Mucosa of gallbladder (tissue), 1 donor: ENCODE measurements at regions not wholly inside any gene's neighbourhood (a gene's known extent, or its start where the extent isn't known, plus 50 kb on each side); places are given as distances from the start of the nearest gene placed in this dataset.

ENCODE experiments used
- DNase-seq: peaks from one replicate; pipeline ENCODE4 v3.0.0-alpha.2; 2020; ENCODE audit warnings: low spot score
- donor health status: DM: no; HTN: no; CAD: no.

DNA sequence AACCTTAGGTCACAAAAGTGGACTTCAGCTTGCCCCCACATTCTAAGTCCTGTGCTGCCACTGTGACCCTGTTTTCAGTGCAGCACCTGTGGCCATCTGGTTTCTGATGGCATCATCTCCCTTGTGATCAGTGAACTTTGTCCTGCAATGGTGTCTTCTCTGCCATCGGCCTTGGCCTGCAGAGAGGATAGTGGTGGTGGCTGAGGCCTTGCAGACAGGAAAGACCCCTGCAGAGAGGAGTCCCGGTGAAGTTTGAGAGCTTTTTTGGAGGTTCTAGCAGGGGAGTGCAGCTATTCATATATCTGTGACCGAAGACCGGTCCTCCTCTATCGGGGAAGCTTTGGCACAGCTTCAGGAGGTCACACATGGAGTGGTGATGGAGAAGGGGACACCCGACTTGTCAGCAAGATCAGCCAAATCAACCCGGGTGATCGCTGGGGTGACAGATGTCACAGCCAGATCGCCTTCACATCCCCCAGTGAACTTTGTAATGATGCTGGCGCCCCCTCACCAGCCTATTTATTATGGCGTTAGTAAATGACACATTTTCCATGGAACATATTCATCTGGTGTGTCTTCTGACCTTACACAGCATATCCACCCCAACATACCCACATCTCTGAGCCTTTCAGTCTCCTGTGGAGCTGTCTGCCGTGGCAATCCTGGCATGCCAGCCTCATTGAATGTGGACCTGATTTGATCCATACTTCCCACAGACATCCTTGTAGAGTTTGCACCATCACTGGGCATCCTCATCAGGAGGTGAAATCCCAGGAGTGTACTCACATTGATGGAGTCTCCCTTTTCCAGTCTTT is 136.1 kb downstream of the PAPOLA start:
- DNase-seq = peak; percentile 8

DNA sequence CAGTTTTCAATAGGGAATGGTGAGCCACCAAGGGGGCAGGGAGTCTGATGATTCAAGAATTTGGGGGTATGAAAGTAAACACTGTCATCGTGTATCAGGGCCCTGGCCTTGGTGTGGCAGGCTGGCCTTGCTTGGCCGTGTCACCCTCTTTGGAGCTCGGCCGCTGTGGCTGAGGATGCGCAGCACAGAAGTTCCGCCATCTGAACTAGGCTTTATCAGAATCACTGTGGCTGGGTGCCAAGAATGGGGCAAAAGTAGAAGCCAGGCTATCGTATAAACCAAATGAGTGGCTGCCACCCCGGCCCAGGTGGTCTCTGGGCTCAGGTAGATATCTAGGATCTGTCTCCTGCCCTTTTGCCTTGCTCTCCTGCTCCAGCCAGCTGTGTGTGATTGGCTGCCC is 137.4 kb downstream of the PAPOLA start:
- peak; percentile 9 for DNase-seq

- DNase-seq = peak; percentile 8
Observed at GRCh38 chr14:96648506-96649326, 146.5 kb downstream of the PAPOLA start.

DNA sequence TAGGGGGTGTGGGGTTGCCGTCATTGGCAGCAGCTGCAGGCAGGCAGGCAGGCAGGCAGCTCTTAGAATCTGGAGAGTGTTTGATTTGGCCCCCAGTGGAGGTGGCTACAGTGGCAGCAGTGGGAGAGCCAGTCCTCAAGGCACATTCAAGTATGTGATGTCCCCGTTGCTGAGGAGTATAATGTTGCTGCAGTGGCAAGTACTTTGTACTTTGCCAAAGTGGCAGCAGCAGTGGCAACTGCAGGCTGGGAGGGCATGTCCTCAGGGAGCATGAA is 147.1 kb downstream of the PAPOLA start:
- DNase-seq = no peak

GRCh38 chr14:96653597-96653996 is 143.6 kb upstream of the VRK1 start:
- no peak for DNase-seq

GRCh38 chr14:96658611-96659010 is 138.6 kb upstream of the VRK1 start:
- DNase-seq = no peak

GRCh38 chr14:96660123-96660522 is 137.1 kb upstream of the VRK1 start:
- DNase-seq = no peak

GRCh38 chr14:96660667-96661066 is 136.5 kb upstream of the VRK1 start:
- no peak for DNase-seq

DNA sequence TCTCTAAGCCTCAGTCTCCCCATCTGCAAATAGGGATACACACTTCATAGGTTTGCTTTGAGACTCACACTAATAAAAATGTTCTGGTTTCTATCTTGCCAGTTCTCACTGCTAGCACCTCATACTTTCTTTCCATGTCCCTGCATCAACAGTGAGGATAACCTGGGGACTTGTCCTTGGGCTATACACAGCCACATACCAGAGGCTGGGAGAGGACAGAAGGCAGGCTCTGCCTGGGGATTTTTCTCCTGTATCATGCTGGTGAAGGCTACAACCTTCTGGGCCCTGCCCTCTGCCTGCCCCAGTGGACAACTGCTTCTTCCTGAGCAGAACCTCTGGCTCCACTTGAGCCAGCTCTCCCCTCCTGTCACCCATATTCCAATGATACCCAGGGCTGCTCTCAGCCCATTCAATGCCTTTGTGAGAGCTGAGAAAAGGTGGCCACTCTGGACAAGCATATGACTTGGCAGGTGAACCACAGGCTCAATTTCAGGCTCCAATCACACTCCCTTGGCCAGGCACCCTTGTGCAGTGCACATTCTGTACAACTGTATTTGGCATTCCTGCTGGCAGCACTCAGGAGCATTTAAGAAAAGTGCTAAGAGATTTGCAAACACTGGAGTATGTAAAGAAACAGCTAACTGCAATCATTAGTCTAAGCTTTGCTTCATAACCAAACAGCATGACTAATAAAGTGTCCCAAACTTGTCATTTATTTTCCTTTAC is 135.8 kb upstream of the VRK1 start:
- no peak for DNase-seq

DNA sequence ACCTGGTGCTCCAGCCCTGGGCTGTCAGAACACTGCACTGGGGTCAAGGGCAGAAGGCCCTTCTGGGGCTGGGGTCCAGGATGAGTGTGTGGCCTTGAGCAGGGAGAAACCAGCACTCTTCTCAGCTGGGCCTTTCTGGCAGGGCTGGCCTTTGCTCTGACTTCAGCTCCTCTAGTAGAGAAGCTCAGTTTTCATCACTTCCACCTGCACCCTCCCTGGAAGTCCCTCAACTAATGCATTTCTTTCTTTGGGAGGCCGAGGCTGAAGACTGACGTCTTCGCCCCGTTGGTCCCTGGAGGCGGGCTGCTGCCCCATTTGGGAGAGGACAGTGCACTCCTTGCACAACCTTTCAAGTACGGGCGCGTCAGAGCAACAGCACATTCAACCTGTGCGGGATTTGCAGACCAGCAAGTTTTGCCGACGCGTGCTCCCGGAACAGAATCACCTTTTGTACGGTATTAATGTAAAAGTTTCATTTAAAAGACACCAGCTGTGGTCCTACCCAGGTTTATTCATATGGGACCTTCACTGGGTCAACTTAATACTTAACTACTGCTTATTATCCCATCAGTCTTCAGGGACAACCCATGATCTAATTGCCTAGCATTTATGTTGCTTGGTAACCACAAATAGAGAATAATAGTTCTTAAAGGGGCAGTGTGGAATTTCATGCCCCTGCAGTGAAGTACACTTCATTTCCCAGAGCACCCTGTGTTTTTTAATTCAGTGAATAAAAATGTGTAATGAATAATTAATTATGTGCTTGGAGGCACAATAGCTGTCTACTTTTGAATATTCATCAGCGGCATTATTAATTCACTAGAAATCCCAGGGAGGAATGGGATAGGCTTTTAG is 134.8 kb upstream of the VRK1 start:
- DNase-seq = no peak

DNA sequence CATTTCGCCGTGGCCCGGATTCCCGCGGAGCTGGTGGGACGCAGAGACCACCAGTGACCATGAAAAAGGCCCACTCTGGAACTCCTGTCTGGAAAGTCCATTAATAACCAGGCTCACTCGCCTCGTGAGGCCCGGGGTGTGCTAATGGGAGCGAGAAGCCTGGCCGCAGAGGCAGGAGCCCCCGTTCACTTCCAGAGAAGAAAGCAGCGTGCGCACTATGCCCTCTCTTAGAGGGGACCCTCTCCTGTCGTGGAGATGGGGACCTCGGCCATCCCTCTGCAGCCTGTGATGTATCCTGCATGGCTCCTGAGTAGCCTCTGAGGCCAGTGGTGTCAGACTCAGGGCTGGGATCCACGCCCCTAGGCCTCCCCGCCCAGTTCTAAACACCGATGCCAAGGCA is 134.1 kb upstream of the VRK1 start:
- no peak for DNase-seq

GRCh38 chr14:96663491-96664067 is 133.6 kb upstream of the VRK1 start:
- no peak for DNase-seq

DNA sequence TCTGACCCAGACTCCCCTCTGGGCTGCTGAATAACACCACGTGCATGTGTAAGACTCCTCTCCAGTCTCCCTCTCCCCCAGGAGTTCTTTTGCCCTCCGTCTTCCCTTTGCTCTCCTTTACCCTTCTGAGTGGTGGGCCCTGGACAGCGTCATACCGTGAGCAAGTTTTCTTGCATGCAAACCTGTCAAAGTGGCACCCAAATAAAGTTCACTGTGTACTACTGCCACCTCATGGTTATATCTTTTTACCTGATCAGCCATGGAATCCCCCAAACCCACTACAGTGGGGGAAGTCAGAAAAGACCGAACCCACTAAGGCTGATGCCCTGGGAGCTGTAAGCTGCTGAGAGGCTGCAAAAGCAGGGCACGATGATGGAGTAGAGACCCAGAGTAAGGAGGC is 131.1 kb upstream of the VRK1 start:
- DNase-seq = no peak

DNA sequence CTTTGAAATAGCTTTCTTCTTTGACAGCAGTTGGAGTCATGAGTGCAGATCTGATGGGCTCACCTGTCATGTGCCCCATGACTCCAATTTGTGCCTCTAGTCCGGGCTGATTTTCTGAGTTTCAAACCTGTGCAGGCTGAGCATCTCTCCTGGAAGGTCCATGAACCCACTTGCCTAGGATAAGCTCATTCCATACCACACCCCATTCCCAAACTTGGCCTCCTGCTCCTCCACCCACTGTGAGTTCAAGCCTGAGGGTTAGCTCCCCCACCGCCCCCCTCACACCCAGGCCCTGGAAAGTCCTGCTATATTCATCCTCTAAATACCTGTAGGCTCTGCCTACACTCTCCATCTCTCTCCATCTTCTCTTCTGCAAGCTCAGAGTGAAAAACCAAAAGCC is 126.8 kb upstream of the VRK1 start:
- no peak for DNase-seq

GRCh38 chr14:96671218-96671617 is 126.0 kb upstream of the VRK1 start:
- no peak for DNase-seq

GRCh38 chr14:96673706-96674105 is 123.5 kb upstream of the VRK1 start:
- no peak for DNase-seq

- no peak for DNase-seq
Observed at GRCh38 chr14:96674121-96674520, 123.1 kb upstream of the VRK1 start.

GRCh38 chr14:96676166-96676565 is 121.0 kb upstream of the VRK1 start:
- no peak for DNase-seq

- DNase-seq = no peak
Observed at GRCh38 chr14:96681829-96682228, 115.4 kb upstream of the VRK1 start.

DNA sequence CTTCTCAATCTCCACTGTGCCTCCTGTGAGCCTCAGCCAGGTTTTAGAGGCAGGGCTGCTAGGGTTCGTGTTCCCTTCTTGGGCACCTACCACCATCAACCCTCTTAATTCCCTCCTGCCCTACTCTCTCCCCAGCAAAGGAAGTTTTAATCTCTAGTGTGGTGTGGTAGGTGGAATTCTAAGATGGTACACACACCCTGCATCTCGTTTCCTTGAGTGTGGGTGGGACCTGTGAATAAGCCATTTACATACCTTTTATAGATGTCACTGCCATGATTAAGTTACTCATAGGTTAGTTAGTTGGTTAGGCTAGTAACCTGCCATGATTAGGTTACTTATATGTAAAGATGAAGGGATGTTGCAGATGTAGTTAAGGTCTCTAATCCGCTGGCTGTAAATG is 114.8 kb upstream of the VRK1 start:
- no peak for DNase-seq

DNA sequence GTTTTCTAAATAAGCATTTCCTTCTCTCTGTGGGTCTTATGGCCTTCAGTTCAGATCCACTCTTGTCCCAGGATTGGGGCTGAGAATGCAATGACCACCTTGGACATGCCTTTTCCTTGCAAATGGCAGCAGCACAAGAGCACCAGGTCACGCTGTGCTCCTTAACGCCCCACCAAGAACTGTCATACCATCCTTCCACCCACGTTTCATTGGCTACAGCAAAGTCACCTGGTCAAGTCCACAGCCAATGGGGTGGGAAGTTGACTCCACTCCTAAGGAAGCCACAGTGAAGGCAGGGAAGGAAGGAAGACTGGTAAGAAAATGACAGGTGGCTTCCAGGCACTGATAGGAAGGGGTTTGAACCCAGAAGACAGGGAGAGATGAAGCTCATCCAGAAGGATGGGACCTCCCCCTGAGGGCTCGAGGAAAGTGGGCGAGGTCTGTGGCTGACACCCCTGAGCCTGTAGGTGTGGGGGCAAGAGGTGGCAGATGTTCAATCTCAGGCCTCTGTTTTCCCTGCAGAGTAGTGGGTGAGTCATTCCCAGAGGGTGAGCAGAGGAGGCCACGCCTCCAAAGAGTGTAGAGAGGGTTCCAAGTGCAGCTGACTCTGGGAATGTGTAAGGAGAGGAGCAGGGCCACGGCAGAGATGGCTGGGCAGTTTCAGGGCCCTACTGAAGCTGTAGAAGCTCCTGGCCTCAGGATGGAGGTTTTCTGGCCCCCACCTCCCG is 113.5 kb upstream of the VRK1 start:
- no peak for DNase-seq
